Fibroblast of lung (primary cell): ENCODE measurements at regions not wholly inside any gene's neighbourhood (a gene's known extent, or its start where the extent isn't known, plus 50 kb on each side); places are given as distances from the start of the nearest gene placed in this dataset.

Source experiments
- DNase-seq, 2 donors: peaks; one replicate each; pipeline versions ENCODE4 v3.0.0 to v3.0.0-alpha.2; 2010; ENCODE audit warnings: low read depth in 2 of 2
- H2AFZ ChIP-seq: 2 replicates; pipeline ENCODE4 v1.5.1; 2012; ENCODE audit warnings: low read length, control low read depth, inconsistent platforms
- H3K27ac ChIP-seq: 2 replicates; pipeline ENCODE4 v1.5.1; 2011; ENCODE audit warnings: low read length, control low read depth; ENCODE audit not compliant: insufficient read depth
- H3K27me3 ChIP-seq: 2 replicates; pipeline ENCODE4 v1.5.1; 2011; ENCODE audit warnings: mild to moderate bottlenecking, low read length; ENCODE audit not compliant: control insufficient read depth, insufficient read depth
- H3K36me3 ChIP-seq: 2 replicates; pipeline ENCODE4 v1.5.1; 2011; ENCODE audit warnings: low read length; ENCODE audit not compliant: control insufficient read depth, insufficient read depth
- H3K4me1 ChIP-seq: 2 replicates; pipeline ENCODE4 v1.5.1; 2011; ENCODE audit warnings: low read length; ENCODE audit not compliant: control insufficient read depth, insufficient read depth; ENCODE audit errors: extremely low read depth
- H3K4me2 ChIP-seq: 2 replicates; pipeline ENCODE4 v1.5.1; 2011; ENCODE audit warnings: low read length, control low read depth; ENCODE audit not compliant: insufficient read depth; ENCODE audit errors: extremely low read depth
- H3K4me3 ChIP-seq, 4 experiments: fragments of 200-600 bp in 1 of 4; sonication (generic) in 1 of 4; replicated peaks in 1 of 4; 2 replicates each; pipeline ENCODE4 v1.5.1; 2011 to 2016; ENCODE audit warnings: low read length in 4 of 4, low read depth in 3 of 4, mild to moderate bottlenecking in 3 of 4, control low read depth in 2 of 4, inconsistent platforms in 1 of 4, mixed read lengths in 1 of 4; ENCODE audit not compliant: insufficient read depth in 1 of 4; ENCODE audit errors: control extremely low read depth in 1 of 4
- H3K79me2 ChIP-seq: 2 replicates; pipeline ENCODE4 v1.5.1; 2012; ENCODE audit warnings: mild to moderate bottlenecking, low read length, inconsistent platforms; ENCODE audit not compliant: control insufficient read depth, insufficient read depth
- H3K9ac ChIP-seq: 2 replicates; pipeline ENCODE4 v1.5.1; 2011; ENCODE audit warnings: mild to moderate bottlenecking, low read length, control low read depth; ENCODE audit not compliant: insufficient read depth
- H3K9me3 ChIP-seq: 2 replicates; pipeline ENCODE4 v1.5.1; 2012; ENCODE audit warnings: low read depth, low read length; ENCODE audit not compliant: control insufficient read depth, insufficient read depth
- H4K20me1 ChIP-seq: 2 replicates; pipeline ENCODE4 v1.5.1; 2011; ENCODE audit warnings: low read length; ENCODE audit not compliant: control insufficient read depth, insufficient read depth; ENCODE audit errors: extremely low read depth
- CTCF ChIP-seq, 2 donors: IDR thresholded peaks in 1 of 2; conservative IDR thresholded peaks in 1 of 2; 1 replicate in 1 of 2; 2 replicates in 1 of 2; pipeline ENCODE4 v1.5.1; 2011 to 2012; ENCODE audit warnings: low read length in 2 of 2, control low read depth in 1 of 2, inconsistent platforms in 1 of 2, low read depth in 1 of 2, mild to moderate bottlenecking in 1 of 2
- EZH2 ChIP-seq: IDR thresholded peaks from 2 replicates; pipeline ENCODE4 v1.5.1; 2012; ENCODE audit warnings: low read length, control low read depth, mild to moderate bottlenecking; ENCODE audit errors: missing control alignments

- no peaks in the 10 kb centered on the region for H3K9me3 ChIP-seq
- no peak overlapping the region for H3K4me2 ChIP-seq
- no peak overlapping the region for H3K9ac ChIP-seq
- no peak overlapping the region for H3K27ac ChIP-seq
- DNase-seq = no peak
- H3K4me3 ChIP-seq = no peak overlapping the region
- H2AFZ ChIP-seq = no peak overlapping the region
- H3K4me1 ChIP-seq = no peaks in the 10 kb centered on the region
- no peaks in the 10 kb centered on the region for H3K36me3 ChIP-seq
- TF ChIP-seq EZH2 = no peak
- TF ChIP-seq CTCF (conservative IDR thresholded peaks at IDR 0.05 in 1 of 2, IDR thresholded peaks at IDR 0.05 in 1 of 2; ENCODE audit: low read depth in 1 of 2, low read length in 2 of 2) = no peak
- H4K20me1 ChIP-seq = no peaks in the 10 kb centered on the region
- H3K79me2 ChIP-seq = no peaks in the 10 kb centered on the region
- H3K27me3 ChIP-seq = no peaks in the 10 kb centered on the region
These were observed 122.6 kb downstream of the CD8B2 start for GRCh38 chr2:106609780-106610179.

- H2AFZ ChIP-seq = no peak overlapping the region
- no peak overlapping the region for H3K27ac ChIP-seq
- no peak for DNase-seq
- no peaks in the 10 kb centered on the region for H3K79me2 ChIP-seq
- H3K9me3 ChIP-seq = no peaks in the 10 kb centered on the region
- TF ChIP-seq CTCF (conservative IDR thresholded peaks at IDR 0.05 in 1 of 2, IDR thresholded peaks at IDR 0.05 in 1 of 2; ENCODE audit: low read depth in 1 of 2, low read length in 2 of 2) (no peak), EZH2 (no peak)
- H3K4me1 ChIP-seq = no peaks in the 10 kb centered on the region
- no peaks in the 10 kb centered on the region for H3K36me3 ChIP-seq
- H4K20me1 ChIP-seq = no peaks in the 10 kb centered on the region
- H3K9ac ChIP-seq = no peak overlapping the region
- no peaks in the 10 kb centered on the region for H3K27me3 ChIP-seq
- no peak overlapping the region for H3K4me2 ChIP-seq
- H3K4me3 ChIP-seq = no peak overlapping the region
These were observed 127.5 kb downstream of the CD8B2 start for GRCh38 chr2:106614511-106615291.

- Histone ChIP-seq H3K27ac (no peak overlapping the region), H3K4me3 (no peak overlapping the region), H3K9me3 (no peaks in the 10 kb centered on the region), H3K79me2 (no peaks in the 10 kb centered on the region), H3K9ac (no peak overlapping the region), H3K27me3 (no peaks in the 10 kb centered on the region), H4K20me1 (no peaks in the 10 kb centered on the region), H3K4me1 (no peaks in the 10 kb centered on the region), H3K4me2 (no peak overlapping the region), H2AFZ (no peak overlapping the region), H3K36me3 (no peaks in the 10 kb centered on the region)
- DNase-seq = no peak
- TF ChIP-seq CTCF (conservative IDR thresholded peaks at IDR 0.05 in 1 of 2, IDR thresholded peaks at IDR 0.05 in 1 of 2; ENCODE audit: low read depth in 1 of 2, low read length in 2 of 2) = no peak
- no peak for TF ChIP-seq EZH2
These were observed 131.4 kb downstream of the CD8B2 start for GRCh38 chr2:106618614-106619013.
